Ovary (tissue), 3 donors: ENCODE measurements at regions not wholly inside any gene's neighbourhood (a gene's known extent, or its start where the extent isn't known, plus 50 kb on each side); places are given as distances from the start of the nearest gene placed in this dataset.

Experiments
- EP300 ChIP-seq: sonication (generic); formaldehyde crosslinking; IDR thresholded peaks from one replicate; pipeline ENCODE4 v1.6.1; 2017; ENCODE audit warnings: antibody characterized with exemption
- POLR2A ChIP-seq: fragments of 450-650 bp; IDR thresholded peaks from one replicate; pipeline ENCODE4 v1.6.1; 2017; ENCODE audit warnings: antibody characterized with exemption, mild to moderate bottlenecking, moderate library complexity
- TF ChIP-seq, protein P1 (sequence below), 3 donors: fragments of 450-650 bp in 2 of 3; fragments of 200-600 bp in 1 of 3; IDR thresholded peaks; one replicate each; pipeline versions ENCODE4 v1.5.1 to v1.8.0; 2016 to 2022; ENCODE audit warnings: antibody characterized with exemption in 3 of 3, mild to moderate bottlenecking in 1 of 3
- donor health status: DM: no; HTN: no; CAD: no.

DNA sequence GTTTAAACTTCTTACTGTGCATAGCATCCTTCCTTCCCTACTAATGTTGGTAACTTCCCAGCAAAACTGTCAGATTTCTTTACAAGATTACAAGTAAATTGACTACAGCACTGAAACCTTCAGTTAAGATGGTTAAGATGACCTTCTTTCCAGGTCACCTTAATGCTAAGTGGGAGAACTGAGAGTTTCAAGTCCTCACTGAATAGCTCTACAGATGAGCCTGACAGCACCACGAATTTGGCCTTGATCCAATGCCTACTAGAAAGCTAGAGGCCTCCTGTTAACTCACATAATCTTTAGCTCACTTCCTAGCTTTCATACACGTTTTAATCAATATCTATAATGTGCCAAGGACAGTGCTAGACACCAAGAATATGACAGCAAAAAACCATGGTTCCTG, 276.0 kb upstream of the PLD5 start:
- TF ChIP-seq POLR2A (no peak), EP300 (no peak)
- TF ChIP-seq, protein P1, sequence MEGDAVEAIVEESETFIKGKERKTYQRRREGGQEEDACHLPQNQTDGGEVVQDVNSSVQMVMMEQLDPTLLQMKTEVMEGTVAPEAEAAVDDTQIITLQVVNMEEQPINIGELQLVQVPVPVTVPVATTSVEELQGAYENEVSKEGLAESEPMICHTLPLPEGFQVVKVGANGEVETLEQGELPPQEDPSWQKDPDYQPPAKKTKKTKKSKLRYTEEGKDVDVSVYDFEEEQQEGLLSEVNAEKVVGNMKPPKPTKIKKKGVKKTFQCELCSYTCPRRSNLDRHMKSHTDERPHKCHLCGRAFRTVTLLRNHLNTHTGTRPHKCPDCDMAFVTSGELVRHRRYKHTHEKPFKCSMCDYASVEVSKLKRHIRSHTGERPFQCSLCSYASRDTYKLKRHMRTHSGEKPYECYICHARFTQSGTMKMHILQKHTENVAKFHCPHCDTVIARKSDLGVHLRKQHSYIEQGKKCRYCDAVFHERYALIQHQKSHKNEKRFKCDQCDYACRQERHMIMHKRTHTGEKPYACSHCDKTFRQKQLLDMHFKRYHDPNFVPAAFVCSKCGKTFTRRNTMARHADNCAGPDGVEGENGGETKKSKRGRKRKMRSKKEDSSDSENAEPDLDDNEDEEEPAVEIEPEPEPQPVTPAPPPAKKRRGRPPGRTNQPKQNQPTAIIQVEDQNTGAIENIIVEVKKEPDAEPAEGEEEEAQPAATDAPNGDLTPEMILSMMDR (IDR thresholded peaks at IDR 0.05) = no peak
